ENCODE measurements at regions not wholly inside any gene's neighbourhood (a gene's known extent, or its start where the extent isn't known, plus 50 kb on each side); places are given as distances from the start of the nearest gene placed in this dataset.

DNA sequence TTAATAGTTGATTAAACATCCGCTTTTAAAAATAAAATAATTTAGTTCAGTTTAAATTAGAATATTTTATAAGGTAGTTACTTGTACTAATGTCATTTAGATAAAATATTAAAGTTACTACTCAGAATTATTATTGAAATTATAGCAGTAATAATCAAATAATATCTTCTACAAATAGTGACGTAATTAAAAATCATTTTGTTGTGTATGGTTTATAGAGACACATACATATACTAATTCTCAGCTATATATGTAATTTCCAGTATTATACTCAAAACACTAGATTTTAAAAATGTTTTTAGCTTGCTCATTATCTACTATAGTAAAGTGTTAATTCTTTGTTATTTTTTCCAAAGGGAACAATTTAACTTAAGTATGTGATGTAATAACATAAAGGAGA, 435.2 kb upstream of the MANEA start:
- no peak for DNase-seq (ENCODE audit: low read depth in 4 of 4, low spot score in 1 of 4)

GRCh38 chr6:95142661-95143335, 434.5 kb upstream of the MANEA start:
- no peak for DNase-seq (ENCODE audit: low read depth in 4 of 4, low spot score in 1 of 4)

- no peak for DNase-seq (ENCODE audit: low read depth in 4 of 4, low spot score in 1 of 4)
Measured at GRCh38 chr6:95143408-95144180, 433.7 kb upstream of the MANEA start.

DNA sequence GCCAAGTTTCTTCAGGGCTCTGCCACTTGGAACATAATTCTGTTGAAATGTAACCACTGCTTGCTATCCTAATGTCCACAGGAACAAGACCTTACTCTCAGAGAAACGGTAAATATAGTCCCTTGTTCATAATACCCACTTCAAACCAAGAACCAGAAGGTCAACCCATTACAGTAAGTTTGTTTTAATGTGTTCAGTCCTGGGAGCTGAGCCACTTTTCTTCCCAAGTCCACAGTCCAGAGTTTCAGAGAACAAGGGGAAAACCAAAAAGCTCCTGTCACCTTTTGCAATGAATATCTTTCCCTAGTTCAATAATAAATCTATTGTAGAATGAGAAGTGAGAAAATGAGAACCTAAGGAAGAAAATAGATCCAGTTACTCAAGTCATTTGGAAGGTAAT, 431.9 kb upstream of the MANEA start:
- no peak for DNase-seq (ENCODE audit: low read depth in 4 of 4, low spot score in 1 of 4)

DNA sequence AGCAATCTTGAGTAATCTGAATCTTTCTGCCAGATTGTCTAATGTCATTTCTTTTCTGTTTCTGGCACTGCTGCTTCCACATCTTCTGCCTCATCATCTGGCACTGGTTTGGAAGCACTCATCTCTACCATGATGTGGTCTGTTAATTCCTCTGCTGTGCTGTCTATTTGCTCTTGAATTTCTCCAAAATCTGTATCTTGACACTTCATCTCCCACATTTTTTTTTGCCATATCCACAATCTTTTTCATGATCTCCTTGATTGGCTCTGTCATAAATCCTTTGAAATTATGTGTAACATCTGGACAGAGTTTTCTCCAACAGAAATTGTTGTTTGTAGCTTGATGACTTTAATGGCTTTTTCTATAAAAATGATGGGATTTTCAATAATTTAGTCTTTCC, 417.8 kb upstream of the MANEA start:
- DNase-seq (ENCODE audit: low read depth in 4 of 4, low spot score in 1 of 4): no peak

DNA sequence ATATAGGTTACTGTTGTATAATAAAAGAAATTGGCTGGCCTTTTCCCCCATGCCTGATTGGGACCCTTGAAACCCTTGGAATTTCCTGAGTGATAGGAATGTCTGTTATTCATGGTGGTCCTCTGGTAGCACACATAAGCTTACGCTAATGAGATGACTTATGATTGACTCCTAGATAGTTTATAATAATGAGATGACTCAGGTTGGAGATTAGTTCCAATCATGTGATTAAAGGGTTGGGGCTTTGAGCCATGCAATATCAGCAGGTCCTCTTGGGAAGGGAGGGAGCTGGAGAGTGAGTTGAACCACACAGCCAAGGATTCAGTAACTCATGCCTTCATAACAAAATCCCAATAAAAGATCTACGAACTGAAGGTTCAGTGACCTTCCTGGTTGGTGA, 407.6 kb upstream of the MANEA start:
- DNase-seq (ENCODE audit: low read depth in 4 of 4, low spot score in 1 of 4): no peak

- no peak for DNase-seq (ENCODE audit: low read depth in 4 of 4, low spot score in 1 of 4)
Measured at GRCh38 chr6:95175927-95176675, 401.2 kb upstream of the MANEA start.

GRCh38 chr6:95185874-95186273, 391.5 kb upstream of the MANEA start:
- no peak for DNase-seq (ENCODE audit: low read depth in 4 of 4, low spot score in 1 of 4)

DNA sequence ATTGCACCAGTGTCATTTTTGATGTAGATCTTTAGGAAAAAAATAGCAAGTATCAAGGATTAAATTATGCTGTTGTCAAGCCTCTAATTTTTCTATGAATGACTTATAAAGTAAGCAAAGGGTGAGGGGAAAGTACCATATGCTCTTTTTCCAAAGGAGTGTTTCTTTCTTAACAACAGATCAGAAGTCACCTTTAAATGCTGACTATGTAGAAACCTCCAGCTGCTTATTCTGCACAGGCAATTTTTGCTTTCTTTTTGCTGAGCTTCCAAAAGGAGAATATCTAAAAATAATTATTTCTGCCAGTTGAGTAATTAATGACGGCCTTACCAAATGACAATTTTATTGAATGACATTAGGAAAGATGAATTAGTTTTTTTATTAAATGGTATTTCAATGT, 390.6 kb upstream of the MANEA start:
- DNase-seq (ENCODE audit: low read depth in 4 of 4, low spot score in 1 of 4): no peak

DNA sequence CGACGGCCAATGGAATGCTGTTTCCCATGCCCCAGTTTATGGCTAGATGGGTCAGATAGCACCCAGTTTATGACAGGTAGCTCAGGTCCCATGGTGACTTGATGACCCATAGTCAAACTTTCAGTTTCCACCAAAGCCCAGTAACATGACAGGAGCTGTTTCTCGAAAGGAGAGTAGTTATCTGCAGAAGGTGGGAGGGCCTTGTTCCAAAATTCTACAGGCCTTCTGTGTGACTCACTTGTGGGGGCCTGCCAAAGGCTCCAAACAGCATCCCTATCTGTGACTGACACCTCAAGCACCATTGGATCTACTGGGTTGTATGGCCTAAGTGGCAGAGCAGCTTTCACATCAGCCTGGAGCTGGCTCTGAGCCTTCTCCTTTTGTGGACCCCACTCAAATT, 379.7 kb upstream of the MANEA start:
- DNase-seq (ENCODE audit: low read depth in 4 of 4, low spot score in 1 of 4): no peak

DNA sequence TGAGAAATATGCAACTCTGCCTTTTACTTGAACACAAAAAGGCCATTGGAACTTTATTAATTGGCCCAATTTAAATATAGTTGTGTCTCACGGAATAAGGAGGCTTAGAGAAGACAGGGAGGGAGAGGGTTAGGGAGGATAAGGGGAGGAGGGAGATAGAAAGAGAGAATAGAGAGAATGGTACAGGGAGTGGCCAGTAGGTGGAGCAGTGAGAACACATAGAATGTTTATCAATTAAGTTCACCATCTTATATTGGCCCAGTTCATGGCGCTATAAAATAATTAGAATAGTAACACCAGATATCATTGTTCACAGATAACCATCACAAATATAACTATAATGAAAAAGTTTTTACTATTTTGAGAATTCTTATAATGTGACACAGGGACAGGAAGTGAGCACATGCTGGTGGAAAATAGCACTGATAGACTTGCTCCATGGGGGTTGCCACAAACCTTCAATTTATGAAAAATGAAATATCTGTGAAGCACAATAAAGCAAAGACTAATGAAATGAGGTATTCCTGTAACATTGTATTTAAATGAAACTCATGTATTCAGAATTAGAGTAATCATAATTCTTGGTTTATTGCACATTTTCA, 374.1 kb upstream of the MANEA start:
- DNase-seq (ENCODE audit: low read depth in 4 of 4, low spot score in 1 of 4): no peak

GRCh38 chr6:95204178-95204577, 373.2 kb upstream of the MANEA start:
- no peak for DNase-seq (ENCODE audit: low read depth in 4 of 4, low spot score in 1 of 4)

DNA sequence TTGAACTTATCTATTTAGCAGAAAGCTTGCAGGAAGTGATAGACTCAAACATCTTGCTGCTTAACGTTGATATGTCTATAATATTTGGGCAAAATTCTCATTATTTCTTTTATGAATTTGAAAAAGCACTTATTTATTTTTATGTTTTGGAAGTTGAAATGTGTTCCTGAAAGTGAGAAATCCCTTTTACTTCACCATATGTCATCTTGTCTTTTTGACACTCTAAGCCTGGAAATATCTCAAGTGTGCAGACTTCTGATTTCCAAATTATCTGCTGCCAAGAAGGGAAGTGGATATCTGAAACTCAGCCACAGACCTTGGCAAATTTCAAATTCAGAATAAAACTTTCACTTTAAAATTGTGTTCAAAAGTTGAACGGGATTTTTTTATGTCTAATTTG, 368.7 kb upstream of the MANEA start:
- no peak for DNase-seq (ENCODE audit: low read depth in 4 of 4, low spot score in 1 of 4)

GRCh38 chr6:95209074-95209473, 368.3 kb upstream of the MANEA start:
- no peak for DNase-seq (ENCODE audit: low read depth in 4 of 4, low spot score in 1 of 4)

GRCh38 chr6:95216555-95216954, 360.8 kb upstream of the MANEA start:
- DNase-seq (ENCODE audit: low read depth in 4 of 4, low spot score in 1 of 4): no peak

- no peak for DNase-seq (ENCODE audit: low read depth in 4 of 4, low spot score in 1 of 4)
Measured at GRCh38 chr6:95227351-95227750, 350.0 kb upstream of the MANEA start.

- DNase-seq (ENCODE audit: low read depth in 4 of 4, low spot score in 1 of 4): no peak
Measured at GRCh38 chr6:95228636-95229035, 348.7 kb upstream of the MANEA start.

DNA sequence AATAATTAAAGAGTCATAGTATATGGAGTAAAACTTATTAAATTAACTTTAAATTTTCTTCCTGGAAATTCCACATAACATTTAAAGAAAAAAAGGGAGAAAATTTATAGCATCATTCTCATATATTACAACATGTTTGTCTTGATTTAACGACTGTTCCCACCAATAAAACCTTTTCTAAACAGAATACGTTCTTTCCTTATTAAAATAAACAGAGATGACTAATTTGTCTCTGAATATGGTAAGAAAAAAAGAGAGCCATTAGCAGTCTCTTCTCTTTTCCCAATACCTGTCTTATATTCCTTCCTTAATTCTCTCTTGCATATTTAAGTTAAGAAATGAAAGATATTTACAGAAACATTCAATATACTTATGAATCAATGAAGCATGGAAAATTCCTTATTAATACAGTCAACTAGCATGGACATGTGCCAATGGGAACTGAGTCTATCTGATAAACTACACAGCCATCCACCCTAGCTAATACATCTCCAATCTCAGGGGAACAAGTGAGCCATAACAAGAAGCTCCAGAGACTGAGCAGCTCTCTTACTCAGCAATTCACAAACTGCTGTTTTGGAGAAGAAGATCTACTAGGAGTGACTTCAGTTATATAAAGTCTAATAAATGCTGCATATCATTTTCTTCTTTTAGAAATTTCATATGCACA, 347.1 kb upstream of the MANEA start:
- no peak for DNase-seq (ENCODE audit: low read depth in 4 of 4, low spot score in 1 of 4)

- no peak for DNase-seq (ENCODE audit: low read depth in 4 of 4, low spot score in 1 of 4)
Measured at GRCh38 chr6:95231416-95231815, 345.9 kb upstream of the MANEA start.

GRCh38 chr6:95232446-95232845, 344.9 kb upstream of the MANEA start:
- no peak for DNase-seq (ENCODE audit: low read depth in 4 of 4, low spot score in 1 of 4)

DNA sequence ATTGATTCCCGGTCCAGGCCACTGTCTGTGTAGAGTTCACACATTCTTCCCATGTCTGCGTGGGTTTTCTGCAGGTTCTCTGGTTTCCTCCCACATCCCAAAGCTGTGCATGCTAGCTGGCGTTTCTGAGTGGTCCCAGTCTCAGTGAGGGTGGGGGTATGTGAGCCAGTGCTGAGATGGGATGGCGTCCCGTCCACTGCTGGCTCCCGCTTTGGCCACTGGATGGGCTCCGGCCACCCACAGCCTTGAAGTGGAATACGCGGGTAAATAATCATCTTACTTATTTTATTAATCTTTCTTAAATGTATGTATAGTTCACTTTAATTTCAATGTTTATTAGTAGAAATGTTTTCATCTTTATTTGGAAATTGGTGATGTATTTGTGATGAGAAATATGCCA, 343.5 kb upstream of the MANEA start:
- DNase-seq (ENCODE audit: low read depth in 4 of 4, low spot score in 1 of 4): no peak
